C4-2B (cell line): ENCODE measurements at regions not wholly inside any gene's neighbourhood (a gene's known extent, or its start where the extent isn't known, plus 50 kb on each side); places are given as distances from the start of the nearest gene placed in this dataset.

ENCODE experiments used
- CTCF ChIP-seq: fragments of 450-650 bp; conservative IDR thresholded peaks from 2 replicates; pipeline ENCODE4 v1.5.1; 2017; ENCODE audit warnings: mild to moderate bottlenecking
- ZFX ChIP-seq: fragments of 450-650 bp; IDR thresholded peaks from 2 replicates; pipeline ENCODE4 v1.6.1; 2017

GRCh38 chr16:51591480-51591879 lies 440.4 kb upstream of the SALL1 start:
- no peak for TF ChIP-seq CTCF
- no peak for TF ChIP-seq ZFX
